Mammary epithelial cell (primary cell): ENCODE measurements at regions not wholly inside any gene's neighbourhood (a gene's known extent, or its start where the extent isn't known, plus 50 kb on each side); places are given as distances from the start of the nearest gene placed in this dataset.

Experiments used
- EZH2 ChIP-seq: IDR thresholded peaks from 2 replicates; pipeline ENCODE4 v1.6.1; 2012; ENCODE audit warnings: low read length, inconsistent platforms, borderline replicate concordance
- TF ChIP-seq, protein P1 (sequence below), 2 donors: IDR thresholded peaks in 1 of 2; conservative IDR thresholded peaks in 1 of 2; 2 replicates each; pipeline ENCODE4 v1.5.1; 2011 to 2012; ENCODE audit warnings: inconsistent platforms in 2 of 2, low read length in 2 of 2, mild to moderate bottlenecking in 2 of 2, control low read depth in 1 of 2, low read depth in 1 of 2; ENCODE audit not compliant: insufficient read depth in 1 of 2; ENCODE audit errors: extremely low read depth in 1 of 2

DNA sequence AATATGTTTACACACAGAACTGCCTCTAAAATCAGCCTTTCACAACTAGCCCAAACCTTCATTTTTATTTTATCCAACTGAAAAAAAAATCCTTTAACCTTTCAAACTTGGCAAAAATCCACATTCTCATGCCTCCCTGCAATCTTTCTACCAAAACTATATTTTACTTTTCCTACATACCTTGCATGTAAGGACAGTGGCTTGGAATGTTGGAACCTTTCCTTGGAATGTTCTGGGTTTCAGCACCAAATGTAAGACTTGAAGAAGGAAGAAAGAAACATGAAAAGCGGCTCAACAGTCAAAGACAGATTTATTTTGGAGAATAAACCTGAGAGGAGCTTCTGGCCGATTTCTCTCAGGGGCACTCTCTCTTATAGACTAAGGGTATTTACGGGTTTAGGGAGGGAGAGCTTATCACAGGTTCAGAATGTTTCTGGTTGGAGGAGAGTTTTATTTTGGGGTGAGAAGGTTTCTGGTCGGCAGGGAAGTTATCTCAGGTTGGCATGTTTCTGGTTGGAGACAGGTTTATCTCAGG is 79.7 kb downstream of the RRM2 start:
- TF ChIP-seq, protein P1, sequence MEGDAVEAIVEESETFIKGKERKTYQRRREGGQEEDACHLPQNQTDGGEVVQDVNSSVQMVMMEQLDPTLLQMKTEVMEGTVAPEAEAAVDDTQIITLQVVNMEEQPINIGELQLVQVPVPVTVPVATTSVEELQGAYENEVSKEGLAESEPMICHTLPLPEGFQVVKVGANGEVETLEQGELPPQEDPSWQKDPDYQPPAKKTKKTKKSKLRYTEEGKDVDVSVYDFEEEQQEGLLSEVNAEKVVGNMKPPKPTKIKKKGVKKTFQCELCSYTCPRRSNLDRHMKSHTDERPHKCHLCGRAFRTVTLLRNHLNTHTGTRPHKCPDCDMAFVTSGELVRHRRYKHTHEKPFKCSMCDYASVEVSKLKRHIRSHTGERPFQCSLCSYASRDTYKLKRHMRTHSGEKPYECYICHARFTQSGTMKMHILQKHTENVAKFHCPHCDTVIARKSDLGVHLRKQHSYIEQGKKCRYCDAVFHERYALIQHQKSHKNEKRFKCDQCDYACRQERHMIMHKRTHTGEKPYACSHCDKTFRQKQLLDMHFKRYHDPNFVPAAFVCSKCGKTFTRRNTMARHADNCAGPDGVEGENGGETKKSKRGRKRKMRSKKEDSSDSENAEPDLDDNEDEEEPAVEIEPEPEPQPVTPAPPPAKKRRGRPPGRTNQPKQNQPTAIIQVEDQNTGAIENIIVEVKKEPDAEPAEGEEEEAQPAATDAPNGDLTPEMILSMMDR (conservative IDR thresholded peaks at IDR 0.05 in 1 of 2, IDR thresholded peaks at IDR 0.05 in 1 of 2; ENCODE audit: extremely low read depth in 1 of 2, insufficient read depth in 1 of 2, low read depth in 1 of 2, low read length in 2 of 2), result no peak
- TF ChIP-seq EZH2, result no peak
